ENCODE measurements at regions not wholly inside any gene's neighbourhood (a gene's known extent, or its start where the extent isn't known, plus 50 kb on each side); places are given as distances from the start of the nearest gene placed in this dataset.

DNA sequence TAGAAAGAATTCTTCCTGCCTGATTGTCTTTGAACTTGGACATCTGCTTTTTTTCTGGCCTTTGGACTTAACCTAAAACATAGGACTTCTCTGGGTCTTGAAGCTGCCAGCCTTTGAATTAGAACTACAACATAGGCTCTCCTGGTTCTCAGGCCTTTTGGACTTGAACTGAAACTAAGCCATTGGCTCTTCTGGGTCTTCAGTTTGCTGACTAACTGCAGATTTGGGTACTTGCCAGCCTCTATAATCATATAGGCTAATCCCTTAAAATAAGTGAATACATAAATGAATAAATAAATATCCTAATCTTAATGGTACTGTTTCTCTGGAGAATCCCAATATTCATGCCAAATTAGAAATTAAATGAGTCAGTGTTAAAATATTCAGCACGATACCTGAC, 473.4 kb upstream of the PAPPA start:
- Histone ChIP-seq H4K91ac (ENCODE audit: insufficient read length, low read depth, low read length) (no peak overlapping the region), H4K5ac (ENCODE audit: insufficient read length, low read depth, low read length) (no peak overlapping the region), H3K4ac (ENCODE audit: low read depth, low read length) (no peak overlapping the region), H4K20me1 (ENCODE audit: control insufficient read depth, insufficient read depth, insufficient read length) (no peaks in the 10 kb centered on the region), H3K4me1 (ENCODE audit: insufficient read depth, low read length) (no peaks in the 10 kb centered on the region), H3K23me2 (ENCODE audit: insufficient read length, low read depth, low read length, poor library complexity, severe bottlenecking) (no peaks in the 10 kb centered on the region), H3K4me2 (ENCODE audit: insufficient read depth, insufficient read length, low read length) (no peak overlapping the region), H2BK120ac (ENCODE audit: low read depth, low read length, poor library complexity, severe bottlenecking) (no peak overlapping the region), H3K27ac (ENCODE audit: insufficient read length, low read depth, low read length) (no peak overlapping the region), H3K9ac (ENCODE audit: extremely low read depth, insufficient read length, low read length) (no peak overlapping the region), H3K56ac (ENCODE audit: insufficient read length, low read depth, low read length) (no peak overlapping the region), H2BK15ac (ENCODE audit: low read depth, low read length) (no peak overlapping the region), H3K18ac (ENCODE audit: insufficient read length, low read depth, low read length) (no peak overlapping the region), H2BK20ac (ENCODE audit: low read depth, low read length, poor library complexity, severe bottlenecking) (no peak overlapping the region), H3K27me3 (ENCODE audit: insufficient read depth, low read length) (no peaks in the 10 kb centered on the region), H3K9me3 (ENCODE audit: control insufficient read depth, low read depth, low read length) (no peaks in the 10 kb centered on the region), H3K14ac (ENCODE audit: insufficient read depth, low read length) (no peak overlapping the region), H3K79me2 (ENCODE audit: insufficient read depth, low read length) (no peaks in the 10 kb centered on the region), H3K79me1 (ENCODE audit: insufficient read depth, low read depth, low read length, poor library complexity, severe bottlenecking) (no peaks in the 10 kb centered on the region), H2BK5ac (ENCODE audit: insufficient read length, low read length) (no peak overlapping the region), H2AK5ac (ENCODE audit: insufficient read length, low read length) (no peak overlapping the region), H4K8ac (replicated peaks; ENCODE audit: insufficient read length, low read depth, low read length) (no peak overlapping the region), H3K23ac (ENCODE audit: insufficient read length, low read depth, low read length) (no peak overlapping the region), H3T11ph (ENCODE audit: low read length) (no peak overlapping the region), H2AFZ (ENCODE audit: low read length) (no peak overlapping the region), H2BK12ac (ENCODE audit: insufficient read length, low read depth, low read length) (no peak overlapping the region)
- Mint-ChIP-seq H3K4me3 (no peak overlapping the region), H3K36me3 (ENCODE audit: insufficient read depth in 1 of 3, low read depth in 3 of 3) (peaks cover 0 to 7% (median 0%) of the 10 kb centered on the region in 3 experiments; a peak in 2 of 7 replicates), H3K27me3 (ENCODE audit: low read depth) (no peaks in the 10 kb centered on the region), H3K27ac (peak overlapping the region in 1 of 3 experiments; percentile 54; a peak in 1 of 7 replicates), H3K9me3 (peaks cover 5 to 14% of the 10 kb centered on the region in 2 experiments; a peak in 4 of 5 replicates), H3K4me1 (peaks cover 10 to 20% of the 10 kb centered on the region in 2 experiments)
- no CpG with 5 or more reads among the region's 1 CpG for WGBS (ENCODE audit: extremely low coverage, insufficient read length, low lambda C conversion rate)
- DNase-seq, result no peak
- TF ChIP-seq, protein P1, sequence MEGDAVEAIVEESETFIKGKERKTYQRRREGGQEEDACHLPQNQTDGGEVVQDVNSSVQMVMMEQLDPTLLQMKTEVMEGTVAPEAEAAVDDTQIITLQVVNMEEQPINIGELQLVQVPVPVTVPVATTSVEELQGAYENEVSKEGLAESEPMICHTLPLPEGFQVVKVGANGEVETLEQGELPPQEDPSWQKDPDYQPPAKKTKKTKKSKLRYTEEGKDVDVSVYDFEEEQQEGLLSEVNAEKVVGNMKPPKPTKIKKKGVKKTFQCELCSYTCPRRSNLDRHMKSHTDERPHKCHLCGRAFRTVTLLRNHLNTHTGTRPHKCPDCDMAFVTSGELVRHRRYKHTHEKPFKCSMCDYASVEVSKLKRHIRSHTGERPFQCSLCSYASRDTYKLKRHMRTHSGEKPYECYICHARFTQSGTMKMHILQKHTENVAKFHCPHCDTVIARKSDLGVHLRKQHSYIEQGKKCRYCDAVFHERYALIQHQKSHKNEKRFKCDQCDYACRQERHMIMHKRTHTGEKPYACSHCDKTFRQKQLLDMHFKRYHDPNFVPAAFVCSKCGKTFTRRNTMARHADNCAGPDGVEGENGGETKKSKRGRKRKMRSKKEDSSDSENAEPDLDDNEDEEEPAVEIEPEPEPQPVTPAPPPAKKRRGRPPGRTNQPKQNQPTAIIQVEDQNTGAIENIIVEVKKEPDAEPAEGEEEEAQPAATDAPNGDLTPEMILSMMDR (conservative IDR thresholded peaks at IDR 0.05), result no peak
